ENCODE measurements at regions not wholly inside any gene's neighbourhood (a gene's known extent, or its start where the extent isn't known, plus 50 kb on each side); places are given as distances from the start of the nearest gene placed in this dataset.
"Not testable (repeated sequence)": the region's sequence is repeated elsewhere in the genome, so short reads cannot be mapped to it uniquely, and the experiment has no call there.

GRCh38 chr7:79548727-79549126 lies 95.3 kb upstream of the MAGI2 start:
- H3K27ac Mint-ChIP-seq: no peak overlapping the region
- DNase-seq (ENCODE audit: low spot score in 2 of 2): no peak
- no peak for ATAC-seq
- no peaks in the 10 kb centered on the region for H3K4me1 Mint-ChIP-seq
- H3K4me3 Mint-ChIP-seq: no peak overlapping the region
- H3K9me3 Mint-ChIP-seq: peaks cover 3% of the 10 kb centered on the region
- H3K36me3 Mint-ChIP-seq: no peaks in the 10 kb centered on the region

- Mint-ChIP-seq H3K4me3 (no peak overlapping the region), H3K9me3 (peaks cover 3% of the 10 kb centered on the region), H3K4me1 (no peaks in the 10 kb centered on the region), H3K36me3 (no peaks in the 10 kb centered on the region), H3K27ac (no peak overlapping the region)
- no peak for DNase-seq (ENCODE audit: low spot score in 2 of 2)
- ATAC-seq: no peak
These were observed 93.7 kb upstream of the MAGI2 start for GRCh38 chr7:79547132-79547531.

DNA sequence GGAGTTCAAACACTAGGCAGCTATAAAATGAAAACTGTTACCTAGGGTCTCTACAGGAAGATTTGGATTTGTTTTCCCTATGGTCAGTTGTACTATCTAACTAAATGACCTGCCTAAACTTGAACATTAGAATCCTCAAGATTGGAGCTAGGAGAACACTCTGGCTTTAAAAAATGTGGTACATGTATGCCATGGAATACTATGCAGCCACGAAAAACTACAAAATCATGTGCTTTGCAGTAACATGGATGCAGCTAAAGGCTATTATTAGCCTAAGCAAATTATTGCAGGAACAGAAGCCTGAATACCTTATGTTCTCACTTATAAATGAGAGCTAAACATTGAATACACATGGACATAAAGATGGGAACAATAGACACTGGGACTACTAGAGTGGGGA lies 87.1 kb upstream of the MAGI2 start:
- no peaks in the 10 kb centered on the region for H3K36me3 Mint-ChIP-seq
- H3K9me3 Mint-ChIP-seq: peaks cover 27% of the 10 kb centered on the region
- no peak for ATAC-seq
- H3K4me1 Mint-ChIP-seq: no peaks in the 10 kb centered on the region
- H3K4me3 Mint-ChIP-seq: no peak overlapping the region
- DNase-seq (ENCODE audit: low spot score in 2 of 2): no peak
- no peak overlapping the region for H3K27ac Mint-ChIP-seq

DNA sequence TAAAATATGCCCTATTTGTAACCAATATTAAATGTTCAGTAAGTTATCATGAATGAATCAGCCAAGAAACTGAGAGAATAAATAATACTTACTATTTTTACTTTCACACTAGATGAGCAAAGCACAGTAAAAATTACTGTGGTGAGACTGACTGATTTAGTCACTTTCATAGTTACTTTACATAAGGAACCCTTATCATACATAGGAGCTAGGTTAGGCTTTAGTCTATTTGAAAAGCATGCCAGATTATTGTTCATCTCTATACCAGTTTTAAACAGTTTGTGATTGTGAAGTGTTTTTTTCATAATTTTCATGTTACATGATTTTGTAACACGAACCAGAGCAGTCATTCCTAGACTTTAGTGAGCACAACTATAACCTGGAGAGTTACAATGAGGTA lies 80.7 kb upstream of the MAGI2 start:
- Mint-ChIP-seq H3K27ac (no peak overlapping the region), H3K4me3 (no peak overlapping the region), H3K4me1 (no peaks in the 10 kb centered on the region), H3K9me3 (peaks cover 29% of the 10 kb centered on the region), H3K36me3 (no peaks in the 10 kb centered on the region)
- DNase-seq (ENCODE audit: low spot score in 2 of 2) (no peak), ATAC-seq (no peak)

GRCh38 chr7:79531905-79532664 lies 78.6 kb upstream of the MAGI2 start:
- Mint-ChIP-seq H3K9me3 (peaks cover 30% of the 10 kb centered on the region), H3K27ac (no peak overlapping the region), H3K36me3 (no peaks in the 10 kb centered on the region), H3K4me3 (no peak overlapping the region), H3K4me1 (no peaks in the 10 kb centered on the region)
- DNase-seq (ENCODE audit: low spot score in 2 of 2): no peak
- no peak for ATAC-seq

DNA sequence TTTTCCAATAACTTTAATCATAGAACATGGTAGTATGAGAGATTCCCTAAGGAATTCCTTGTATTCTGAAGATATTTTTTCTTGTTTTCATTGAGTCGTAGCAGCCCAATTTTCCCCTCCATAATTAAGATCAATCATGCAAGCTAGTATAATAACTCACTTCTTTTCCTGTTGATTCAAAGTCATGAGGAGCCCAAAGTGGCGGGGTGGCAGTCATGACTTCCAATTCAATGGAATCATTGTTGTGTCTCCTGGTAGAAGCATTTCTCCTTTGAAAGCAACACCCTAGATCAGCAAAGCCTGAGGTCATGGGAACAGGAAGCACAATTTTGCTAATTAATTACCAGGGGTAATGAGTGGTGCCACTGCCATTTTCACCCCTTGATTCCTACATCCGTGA lies 77.6 kb upstream of the MAGI2 start:
- H3K4me3 Mint-ChIP-seq: no peak overlapping the region
- H3K27ac Mint-ChIP-seq: no peak overlapping the region
- ATAC-seq: no peak
- H3K36me3 Mint-ChIP-seq: no peaks in the 10 kb centered on the region
- DNase-seq (ENCODE audit: low spot score in 2 of 2): no peak
- peaks cover 32% of the 10 kb centered on the region for H3K9me3 Mint-ChIP-seq
- H3K4me1 Mint-ChIP-seq: no peaks in the 10 kb centered on the region

DNA sequence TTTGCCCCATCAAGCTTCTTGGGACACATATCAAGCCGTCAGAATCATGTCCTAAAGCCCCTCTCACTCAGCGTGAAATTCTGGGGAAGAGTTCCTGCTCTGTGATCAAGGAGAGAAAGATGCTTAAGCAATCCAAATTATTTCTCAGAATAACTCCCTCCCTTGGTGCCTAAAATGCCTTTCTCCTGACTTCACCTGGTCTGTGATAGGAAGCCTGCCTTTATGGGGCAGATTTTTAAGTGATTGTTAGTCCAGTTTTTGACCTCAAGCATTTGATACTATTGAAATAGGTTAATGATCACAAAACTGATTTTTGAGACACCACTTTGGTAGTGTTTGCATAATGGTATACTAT lies 76.4 kb upstream of the MAGI2 start:
- no peaks in the 10 kb centered on the region for H3K4me1 Mint-ChIP-seq
- no peak for ATAC-seq
- H3K4me3 Mint-ChIP-seq: no peak overlapping the region
- H3K36me3 Mint-ChIP-seq: no peaks in the 10 kb centered on the region
- no peak overlapping the region for H3K27ac Mint-ChIP-seq
- no peak for DNase-seq (ENCODE audit: low spot score in 2 of 2)
- H3K9me3 Mint-ChIP-seq: peaks cover 32% of the 10 kb centered on the region

- no peaks in the 10 kb centered on the region for H3K36me3 Mint-ChIP-seq
- no peak overlapping the region for H3K4me3 Mint-ChIP-seq
- no peak for ATAC-seq
- H3K9me3 Mint-ChIP-seq: peaks cover 28% of the 10 kb centered on the region
- DNase-seq (ENCODE audit: low spot score in 2 of 2): no peak
- no peaks in the 10 kb centered on the region for H3K4me1 Mint-ChIP-seq
- no peak overlapping the region for H3K27ac Mint-ChIP-seq
These were observed 75.9 kb upstream of the MAGI2 start for GRCh38 chr7:79529214-79529880.

DNA sequence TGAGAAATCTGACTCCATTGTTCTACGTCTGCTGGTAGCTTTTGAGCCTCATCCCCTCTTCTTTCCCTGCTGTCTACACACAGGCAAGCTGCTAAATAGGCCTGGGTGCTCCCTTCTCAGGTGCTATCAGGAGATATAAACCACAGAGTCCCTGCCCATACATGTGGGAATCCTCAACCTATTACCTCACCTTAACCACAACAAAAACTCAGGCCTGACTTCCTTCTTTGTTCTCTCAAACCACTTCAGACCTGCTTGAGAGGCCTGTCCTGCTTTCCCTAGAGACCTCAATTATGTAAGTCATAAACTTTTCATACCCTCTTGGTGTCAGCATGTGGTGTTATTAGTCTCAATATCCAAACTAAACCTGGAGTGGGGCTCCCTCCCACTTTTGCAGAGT lies 75.0 kb upstream of the MAGI2 start:
- no peak for DNase-seq (ENCODE audit: low spot score in 2 of 2)
- no peak overlapping the region for H3K4me3 Mint-ChIP-seq
- no peaks in the 10 kb centered on the region for H3K4me1 Mint-ChIP-seq
- ATAC-seq: no peak
- peaks cover 27% of the 10 kb centered on the region for H3K9me3 Mint-ChIP-seq
- no peak overlapping the region for H3K27ac Mint-ChIP-seq
- H3K36me3 Mint-ChIP-seq: no peaks in the 10 kb centered on the region

DNA sequence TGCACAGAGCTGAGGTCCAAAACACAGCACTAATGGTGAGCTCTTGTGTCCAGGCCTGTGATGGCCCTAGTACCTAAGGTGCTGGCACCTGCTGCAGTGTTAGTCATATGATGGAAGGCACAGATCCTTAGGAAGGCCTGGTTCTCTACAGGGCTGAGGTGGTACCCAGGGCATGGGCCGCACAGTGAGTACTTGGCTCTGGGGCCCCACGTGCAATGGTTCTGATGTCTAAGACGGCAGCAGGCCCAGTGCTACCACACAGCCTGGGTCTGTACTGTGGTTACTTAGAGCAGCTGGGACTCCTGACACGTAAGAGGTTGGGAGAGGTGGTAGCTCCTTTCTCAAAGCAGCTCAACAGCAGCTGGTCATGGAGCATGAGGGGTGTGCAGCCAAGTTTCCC lies 70.6 kb upstream of the MAGI2 start:
- H3K4me3 Mint-ChIP-seq: no peak overlapping the region
- H3K27ac Mint-ChIP-seq: no peak overlapping the region
- ATAC-seq (no peak), DNase-seq (ENCODE audit: low spot score in 2 of 2) (no peak)
- no peaks in the 10 kb centered on the region for H3K36me3 Mint-ChIP-seq
- no peaks in the 10 kb centered on the region for H3K4me1 Mint-ChIP-seq
- peaks cover 28% of the 10 kb centered on the region for H3K9me3 Mint-ChIP-seq

DNA sequence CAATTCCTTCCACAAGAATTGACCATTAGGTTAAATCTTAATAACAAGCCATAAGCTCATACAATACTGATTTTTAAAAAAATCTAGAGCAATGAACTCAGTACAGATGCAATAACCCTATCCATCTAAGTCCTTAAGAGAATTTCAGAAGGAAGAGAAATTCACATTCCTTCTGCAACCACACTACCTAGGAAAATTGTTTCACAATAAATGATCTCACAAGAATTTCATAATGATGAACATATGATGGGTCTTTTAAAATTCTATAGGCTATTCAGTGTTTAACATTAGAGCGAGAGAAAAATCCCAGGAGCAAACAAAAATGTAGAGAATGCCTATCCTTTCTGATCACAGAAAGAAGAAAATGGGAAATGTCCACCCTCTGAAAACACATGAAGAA lies 70.0 kb upstream of the MAGI2 start:
- H3K4me1 Mint-ChIP-seq: no peaks in the 10 kb centered on the region
- H3K4me3 Mint-ChIP-seq: no peak overlapping the region
- peaks cover 21% of the 10 kb centered on the region for H3K9me3 Mint-ChIP-seq
- DNase-seq (ENCODE audit: low spot score in 2 of 2): no peak
- H3K36me3 Mint-ChIP-seq: no peaks in the 10 kb centered on the region
- H3K27ac Mint-ChIP-seq: no peak overlapping the region
- ATAC-seq: no peak

DNA sequence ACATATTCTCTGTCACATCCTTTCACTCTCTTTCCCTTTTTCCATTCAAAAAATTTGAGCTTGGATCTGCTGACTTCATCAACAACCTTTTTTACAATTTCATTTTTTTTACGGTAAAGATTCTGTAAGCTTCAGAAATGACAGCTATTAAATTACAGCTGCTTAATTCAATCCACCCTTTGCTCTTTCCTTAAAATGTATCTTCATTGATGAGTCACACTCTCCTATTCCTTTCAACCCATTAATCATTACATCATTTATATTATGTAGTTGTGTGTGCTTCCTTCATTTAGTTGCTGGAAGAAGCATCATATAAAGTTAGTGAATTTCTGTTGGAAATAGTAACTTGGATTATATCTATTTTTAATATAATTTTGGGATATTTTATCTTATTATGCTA lies 67.1 kb upstream of the MAGI2 start:
- no peaks in the 10 kb centered on the region for H3K4me1 Mint-ChIP-seq
- H3K27ac Mint-ChIP-seq: no peak overlapping the region
- H3K9me3 Mint-ChIP-seq: peaks cover 25% of the 10 kb centered on the region
- H3K4me3 Mint-ChIP-seq: no peak overlapping the region
- H3K36me3 Mint-ChIP-seq: no peaks in the 10 kb centered on the region
- ATAC-seq (no peak), DNase-seq (ENCODE audit: low spot score in 2 of 2) (no peak)

DNA sequence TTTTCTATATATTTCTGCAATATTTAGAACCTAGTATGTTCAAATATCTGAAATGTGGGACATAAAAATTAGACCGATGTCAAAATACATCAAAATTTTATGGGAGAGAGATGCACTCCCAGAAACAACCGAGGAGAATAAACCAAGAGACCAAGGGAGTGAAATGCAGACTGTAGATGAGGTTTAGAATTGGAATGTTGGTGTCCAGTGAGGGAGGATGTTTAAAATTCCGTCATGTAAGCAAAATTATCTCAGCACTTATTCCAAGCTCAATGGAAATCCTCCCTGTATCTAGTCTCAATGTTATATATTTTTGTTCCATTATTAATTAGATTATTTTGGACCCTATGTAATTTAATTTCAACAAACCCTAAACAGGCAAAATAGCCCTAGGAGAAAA lies 61.9 kb upstream of the MAGI2 start:
- no peaks in the 10 kb centered on the region for H3K4me1 Mint-ChIP-seq
- H3K36me3 Mint-ChIP-seq: no peaks in the 10 kb centered on the region
- peaks cover 28% of the 10 kb centered on the region for H3K9me3 Mint-ChIP-seq
- no peak overlapping the region for H3K4me3 Mint-ChIP-seq
- no peak for ATAC-seq
- no peak for DNase-seq (ENCODE audit: low spot score in 2 of 2)
- H3K27ac Mint-ChIP-seq: no peak overlapping the region

GRCh38 chr7:79513261-79513660 lies 59.8 kb upstream of the MAGI2 start:
- peaks cover 28% of the 10 kb centered on the region for H3K9me3 Mint-ChIP-seq
- no peaks in the 10 kb centered on the region for H3K4me1 Mint-ChIP-seq
- ATAC-seq (no peak), DNase-seq (ENCODE audit: low spot score in 2 of 2) (no peak)
- no peak overlapping the region for H3K4me3 Mint-ChIP-seq
- H3K36me3 Mint-ChIP-seq: no peaks in the 10 kb centered on the region
- H3K27ac Mint-ChIP-seq: no peak overlapping the region

GRCh38 chr7:79512261-79512660 lies 58.8 kb upstream of the MAGI2 start:
- H3K27ac Mint-ChIP-seq: no peak overlapping the region
- H3K36me3 Mint-ChIP-seq: no peaks in the 10 kb centered on the region
- H3K4me1 Mint-ChIP-seq: no peaks in the 10 kb centered on the region
- peaks cover 28% of the 10 kb centered on the region for H3K9me3 Mint-ChIP-seq
- DNase-seq (ENCODE audit: low spot score in 2 of 2): no peak
- no peak overlapping the region for H3K4me3 Mint-ChIP-seq
- ATAC-seq: no peak

GRCh38 chr7:79511056-79511455 lies 57.6 kb upstream of the MAGI2 start:
- H3K4me3 Mint-ChIP-seq; H3K36me3 Mint-ChIP-seq; ATAC-seq; H3K27ac Mint-ChIP-seq; H3K4me1 Mint-ChIP-seq; DNase-seq (ENCODE audit: low spot score in 2 of 2): not testable (repeated sequence)
- peaks cover 23% of the 10 kb centered on the region for H3K9me3 Mint-ChIP-seq

All from stimulated activated effector memory CD8-positive, alpha-beta T cell treated with anti-CD3 and anti-CD28 coated beads, Interleukin-12 subunit alpha, Interleukin-12 subunit beta, amount 100 ng/mL, for 72 hours (primary cell).